K562 (cell line): ENCODE measurements at regions not wholly inside any gene's neighbourhood (a gene's known extent, or its start where the extent isn't known, plus 50 kb on each side); places are given as distances from the start of the nearest gene placed in this dataset.

Experiments
- ATAC-seq: fragments of 200-7000 bp; cut with Tn5 transposase; 3 replicates; pipeline ENCODE4 v1.9.1; 2020; ENCODE audit warnings: moderate library complexity
- BruUV-seq: library from RNA; stranded (reverse); fragments of 400-500 nt; replicated peaks from 2 replicates; lab custom pipeline; 2021; lab: Mats Ljungman, UMichigan
- CTCF ChIA-PET: fragments of 300-600 bp; formaldehyde crosslinking; extraction: SDS; loops from one replicate; lab custom pipeline; 2021; ENCODE audit warnings: low intra/inter-chr PET ratio; lab: Yijun Ruan, JAX
- POLR2A ChIA-PET: fragments of 300-600, 350-650 bp; sonication (Branson Sonifier 250); formaldehyde crosslinking; extraction: SDS; loops from one replicate; lab custom pipeline; 2021; ENCODE audit warnings: antibody characterized with exemption, inconsistent platforms; lab: Yijun Ruan, JAX
- DNase-seq, 4 experiments: peaks; one replicate each; pipeline versions ENCODE4 v3.0.0 to v3.0.0-alpha.2; 2011 to 2018; ENCODE audit warnings: low spot score in 3 of 4, mixed read lengths in 3 of 4; ENCODE audit errors: extremely low read depth in 1 of 4
- FAIRE-seq: peaks from 2 replicates; lab custom pipeline; 2011; peaks lifted over from hg19 to GRCh38; lab: Jason Lieb, UNC
- H2AFZ ChIP-seq: 2 replicates; pipeline ENCODE4 v1.6.0; 2011; ENCODE audit warnings: low read depth, low read length, control low read depth, inconsistent platforms
- H3K27ac ChIP-seq: fragments of 200-600 bp; 3 replicates; pipeline ENCODE4 v1.8.0; 2011; ENCODE audit warnings: low read depth, mild to moderate bottlenecking, control low read depth, inconsistent platforms, low read length, moderate library complexity, mixed read lengths; ENCODE audit errors: extremely low read depth
- H3K27me3 ChIP-seq, 2 experiments: fragments of 300-600 bp in 1 of 2; 2 replicates in 1 of 2; 3 replicates in 1 of 2; pipeline versions ENCODE4 v1.6.0 to v1.8.0; 2011; ENCODE audit warnings: inconsistent platforms in 2 of 2, low read length in 2 of 2, mild to moderate bottlenecking in 1 of 2, mixed read lengths in 1 of 2, moderate library complexity in 1 of 2; ENCODE audit not compliant: control insufficient read depth in 2 of 2, insufficient read depth in 2 of 2
- H3K36me3 ChIP-seq: fragments of 300-600 bp; 3 replicates; pipeline ENCODE4 v1.8.0; 2011; ENCODE audit warnings: mild to moderate bottlenecking, low read length, inconsistent platforms; ENCODE audit not compliant: control insufficient read depth, insufficient read depth
- H3K4me1 ChIP-seq, 2 experiments: fragments of 200-600 bp in 1 of 2; replicated peaks in 1 of 2; 2 replicates in 1 of 2; 3 replicates in 1 of 2; pipeline versions ENCODE4 v1.5.1 to v1.8.0; 2011; ENCODE audit warnings: inconsistent platforms in 2 of 2, low read length in 2 of 2, mild to moderate bottlenecking in 1 of 2, mixed read lengths in 1 of 2, moderate library complexity in 1 of 2; ENCODE audit not compliant: control insufficient read depth in 2 of 2, insufficient read depth in 2 of 2
- H3K4me2 ChIP-seq: 2 replicates; pipeline ENCODE4 v1.6.1; 2011; ENCODE audit warnings: low read length, control low read depth, inconsistent platforms, mixed read lengths; ENCODE audit not compliant: insufficient read depth
- H3K4me3 ChIP-seq: fragments of 200-600 bp; sonication (generic), shearing (Covaris generic); 2 replicates; pipeline ENCODE4 v1.5.1; 2016; ENCODE audit warnings: control low read depth, inconsistent platforms
- H3K79me2 ChIP-seq: fragments of 200-600 bp; 3 replicates; pipeline ENCODE4 v1.8.0; 2011; ENCODE audit warnings: low read length, inconsistent platforms; ENCODE audit not compliant: control insufficient read depth, insufficient read depth
- H3K9ac ChIP-seq, 2 experiments: 2 replicates each; pipeline versions ENCODE4 v1.6.0 to v1.6.1; 2011; ENCODE audit warnings: low read depth in 2 of 2, low read length in 2 of 2, control low read depth in 1 of 2, inconsistent platforms in 1 of 2, mild to moderate bottlenecking in 1 of 2, mixed read lengths in 1 of 2; ENCODE audit not compliant: insufficient read depth in 1 of 2
- H3K9me1 ChIP-seq: one replicate; pipeline ENCODE4 v1.6.0; 2011; ENCODE audit warnings: inconsistent platforms, mild to moderate bottlenecking, low read length, moderate library complexity; ENCODE audit not compliant: control insufficient read depth, insufficient read depth
- H3K9me3 ChIP-seq: replicated peaks from 2 replicates; pipeline ENCODE4 v1.5.1; 2011; ENCODE audit warnings: low read depth, low read length, inconsistent platforms; ENCODE audit not compliant: control insufficient read depth, insufficient read depth
- H4K20me1 ChIP-seq: replicated peaks from 2 replicates; pipeline ENCODE4 v1.6.1; 2011; ENCODE audit warnings: low read length, inconsistent platforms, mixed read lengths; ENCODE audit not compliant: control insufficient read depth, insufficient read depth
- ELF2 ChIP-seq: fragments of 250-450 bp; sonication (Bioruptor Pico); IDR thresholded peaks from 2 replicates; pipeline ENCODE4 v1.5.0; 2021; ENCODE audit warnings: mild to moderate bottlenecking
- KHSRP ChIP-seq: fragments of 450-650 bp; IDR thresholded peaks from 2 replicates; pipeline ENCODE4 v1.6.1; 2017
- MAZ ChIP-seq, 2 experiments: fragments of 450-650 bp in 1 of 2; sonication (generic) in 1 of 2; formaldehyde crosslinking; IDR thresholded peaks in 1 of 2; conservative IDR thresholded peaks in 1 of 2; 2 replicates each; pipeline versions ENCODE4 v1.4.0 to v1.5.0; 2020; ENCODE audit warnings: mild to moderate bottlenecking in 1 of 2, missing genetic modification reagents in 1 of 2
- MCM7 ChIP-seq, 2 experiments: fragments of 450-650 bp; IDR thresholded peaks; 2 replicates each; pipeline ENCODE4 v1.6.1; 2016 to 2018
- MYC ChIP-seq, 2 experiments: fragments of 250-450 bp in 1 of 2; sonication (Bioruptor Pico) in 1 of 2; IDR thresholded peaks; 2 replicates each; pipeline versions ENCODE4 v1.5.1 to v1.6.1; 2012 to 2021; ENCODE audit warnings: low read depth in 2 of 2, borderline replicate concordance in 1 of 2, improper control_type of control experiment in 1 of 2, low read length in 1 of 2, mild to moderate bottlenecking in 1 of 2, moderate library complexity in 1 of 2
- NR2F6 ChIP-seq: fragments of 450-650 bp; formaldehyde crosslinking; IDR thresholded peaks from 2 replicates; pipeline ENCODE4 v1.4.0; 2020; ENCODE audit warnings: mild to moderate bottlenecking
- RBM22 ChIP-seq: fragments of 200-400 bp; formaldehyde crosslinking; IDR thresholded peaks from 2 replicates; pipeline ENCODE4 v1.6.1; 2018; ENCODE audit warnings: low read length, low read depth; ENCODE audit not compliant: poor library complexity, severe bottlenecking
- SREBF2 ChIP-seq: sonication (generic); formaldehyde crosslinking; IDR thresholded peaks from 2 replicates; pipeline ENCODE4 v1.4.0; 2020; ENCODE audit warnings: mild to moderate bottlenecking, missing genetic modification reagents
- SRSF1 ChIP-seq: fragments of 200-400 bp; formaldehyde crosslinking; IDR thresholded peaks from 2 replicates; pipeline ENCODE4 v1.6.1; 2017; ENCODE audit warnings: mild to moderate bottlenecking, low read depth, low read length, moderate library complexity
- ZNF175 ChIP-seq: fragments of 200-800 bp; sonication (Bioruptor generic); IDR thresholded peaks from 2 replicates; pipeline ENCODE4 v1.6.1; 2016; ENCODE audit warnings: low read depth, mild to moderate bottlenecking, missing genetic modification characterization, missing compliant biosample characterization
- ZNF695 ChIP-seq: fragments of 450-650 bp; formaldehyde crosslinking; IDR thresholded peaks from 2 replicates; pipeline ENCODE4 v1.4.0; 2020; ENCODE audit warnings: mild to moderate bottlenecking, moderate library complexity
- ZNF780A ChIP-seq: fragments of 250-450 bp; sonication (Bioruptor Pico); IDR thresholded peaks from 2 replicates; pipeline ENCODE4 v1.5.0; 2021; ENCODE audit warnings: mild to moderate bottlenecking
- WGBS: fragments of 100-300 bp; shearing (Covaris generic); methylation state at CpG from one replicate; pipeline ENCODE4 v1.1.6; 2016; ENCODE audit warnings: low coverage, mixed read lengths; ENCODE audit not compliant: insufficient coverage; ENCODE audit errors: missing lambda C conversion rate; 5-methylcytosine and 5-hydroxymethylcytosine counted together
- in situ Hi-C: fragments of 300-500 bp; cut with MboI; formaldehyde crosslinking; loops from 4 replicates; pipeline ENCODE4 v1.15.0; 2018; ENCODE audit warnings: inconsistent platforms, mixed read lengths
- intact Hi-C: fragments of 100-400 bp; cut with micrococcal nuclease; formaldehyde crosslinking; loops from 2 replicates; pipeline ENCODE4 v1.14.2; 2022
- TF ChIP-seq, protein P1 (sequence below): fragments of 450-650 bp; formaldehyde crosslinking; IDR thresholded peaks from 2 replicates; pipeline ENCODE4 v1.4.0; 2020; ENCODE audit warnings: mild to moderate bottlenecking, mixed read lengths
- TF ChIP-seq, protein P2 (sequence below): fragments of 250-450 bp; sonication (Bioruptor Pico); IDR thresholded peaks from 2 replicates; pipeline ENCODE4 v1.5.0; 2021; ENCODE audit warnings: mild to moderate bottlenecking, borderline replicate concordance

DNA sequence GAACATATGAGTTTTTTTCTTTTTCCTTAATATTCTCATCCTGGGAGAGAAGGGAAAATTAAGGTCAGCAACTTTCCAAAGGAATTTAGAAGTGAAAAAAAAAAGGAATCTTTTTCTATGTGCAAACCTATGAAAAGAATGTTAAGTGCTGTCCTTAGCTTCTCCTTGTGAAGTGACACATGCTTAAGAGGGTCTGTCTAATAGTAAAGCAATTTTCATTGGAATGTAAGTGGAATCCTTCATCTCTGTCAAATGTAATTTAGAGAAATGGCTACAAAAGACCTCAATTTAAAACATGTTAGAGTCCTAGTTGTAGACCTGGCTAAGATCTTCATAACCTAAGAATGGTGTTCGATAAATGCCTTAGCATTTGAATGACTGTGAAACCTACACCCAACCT, 117.4 kb upstream of the EPB41L3 start:
- in situ Hi-C loops (no loop called here), intact Hi-C loops (no loop called here)
- DNase-seq (no peak), ATAC-seq (no peak), FAIRE-seq (no peak)
- Histone ChIP-seq H4K20me1 (no peaks in the 10 kb centered on the region), H3K79me2 (no peaks in the 10 kb centered on the region), H3K9ac (no peak overlapping the region), H3K27ac (no peak overlapping the region), H3K4me2 (no peak overlapping the region), H3K36me3 (no peaks in the 10 kb centered on the region), H3K9me3 (no peaks in the 10 kb centered on the region), H2AFZ (no peak overlapping the region), H3K27me3 (no peaks in the 10 kb centered on the region), H3K4me3 (no peak overlapping the region), H3K4me1 (no peaks in the 10 kb centered on the region), H3K9me1 (no peaks in the 10 kb centered on the region)
- ChIA-PET CTCF (no interaction called here), POLR2A (no interaction called here)
- TF ChIP-seq RBM22 (no peak), KHSRP (no peak), MAZ (CRISPR knock-in tag; conservative IDR thresholded peaks at IDR 0.05 in 1 of 2, IDR thresholded peaks at IDR 0.05 in 1 of 2) (no peak), SREBF2 (CRISPR knock-in tag) (no peak), ELF2 (CRISPR knock-in tag) (no peak), ZNF780A (CRISPR knock-in tag) (no peak), SRSF1 (no peak), ZNF175 (CRISPR knock-in tag) (no peak)
- WGBS, result 5% methylated on average over 1 of the region's 1 CpG
- no TSS peak for BruUV-seq

- ChIA-PET CTCF (no interaction called here), POLR2A (no interaction called here)
- H3K27me3 ChIP-seq, result no peaks in the 10 kb centered on the region
- no peaks in the 10 kb centered on the region for H3K79me2 ChIP-seq
- no peak overlapping the region for H3K27ac ChIP-seq
- H3K9ac ChIP-seq, result no peak overlapping the region
- no peaks in the 10 kb centered on the region for H3K9me3 ChIP-seq
- 2% methylated on average over 3 of the region's 3 CpGs for WGBS
- no peak overlapping the region for H3K4me3 ChIP-seq
- no peaks in the 10 kb centered on the region for H3K36me3 ChIP-seq
- H2AFZ ChIP-seq, result no peak overlapping the region
- intact Hi-C loops, result no loop called here
- DNase-seq (no peak), ATAC-seq (no peak), FAIRE-seq (no peak)
- H3K4me1 ChIP-seq, result no peaks in the 10 kb centered on the region
- BruUV-seq, result no TSS peak
- no peaks in the 10 kb centered on the region for H4K20me1 ChIP-seq
- H3K4me2 ChIP-seq, result no peak overlapping the region
- in situ Hi-C loops, result no loop called here
- no peaks in the 10 kb centered on the region for H3K9me1 ChIP-seq
- TF ChIP-seq, protein P1, sequence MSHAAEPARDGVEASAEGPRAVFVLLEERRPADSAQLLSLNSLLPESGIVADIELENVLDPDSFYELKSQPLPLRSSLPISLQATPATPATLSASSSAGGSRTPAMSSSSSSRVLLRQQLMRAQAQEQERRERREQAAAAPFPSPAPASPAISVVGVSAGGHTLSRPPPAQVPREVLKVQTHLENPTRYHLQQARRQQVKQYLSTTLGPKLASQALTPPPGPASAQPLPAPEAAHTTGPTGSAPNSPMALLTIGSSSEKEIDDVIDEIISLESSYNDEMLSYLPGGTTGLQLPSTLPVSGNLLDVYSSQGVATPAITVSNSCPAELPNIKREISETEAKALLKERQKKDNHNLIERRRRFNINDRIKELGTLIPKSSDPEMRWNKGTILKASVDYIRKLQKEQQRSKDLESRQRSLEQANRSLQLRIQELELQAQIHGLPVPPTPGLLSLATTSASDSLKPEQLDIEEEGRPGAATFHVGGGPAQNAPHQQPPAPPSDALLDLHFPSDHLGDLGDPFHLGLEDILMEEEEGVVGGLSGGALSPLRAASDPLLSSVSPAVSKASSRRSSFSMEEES (CRISPR knock-in tag), result no peak
- TF ChIP-seq NR2F6 (no peak), MCM7 (IDR thresholded peaks at IDR 0.05) (no peak), ZNF695 (no peak), MYC (IDR thresholded peaks at IDR 0.05; ENCODE audit: low read depth, low read length) (no peak), MYC (CRISPR knock-in tag; IDR thresholded peaks at IDR 0.05; ENCODE audit: borderline replicate concordance, low read depth) (no peak)
- TF ChIP-seq, protein P2, sequence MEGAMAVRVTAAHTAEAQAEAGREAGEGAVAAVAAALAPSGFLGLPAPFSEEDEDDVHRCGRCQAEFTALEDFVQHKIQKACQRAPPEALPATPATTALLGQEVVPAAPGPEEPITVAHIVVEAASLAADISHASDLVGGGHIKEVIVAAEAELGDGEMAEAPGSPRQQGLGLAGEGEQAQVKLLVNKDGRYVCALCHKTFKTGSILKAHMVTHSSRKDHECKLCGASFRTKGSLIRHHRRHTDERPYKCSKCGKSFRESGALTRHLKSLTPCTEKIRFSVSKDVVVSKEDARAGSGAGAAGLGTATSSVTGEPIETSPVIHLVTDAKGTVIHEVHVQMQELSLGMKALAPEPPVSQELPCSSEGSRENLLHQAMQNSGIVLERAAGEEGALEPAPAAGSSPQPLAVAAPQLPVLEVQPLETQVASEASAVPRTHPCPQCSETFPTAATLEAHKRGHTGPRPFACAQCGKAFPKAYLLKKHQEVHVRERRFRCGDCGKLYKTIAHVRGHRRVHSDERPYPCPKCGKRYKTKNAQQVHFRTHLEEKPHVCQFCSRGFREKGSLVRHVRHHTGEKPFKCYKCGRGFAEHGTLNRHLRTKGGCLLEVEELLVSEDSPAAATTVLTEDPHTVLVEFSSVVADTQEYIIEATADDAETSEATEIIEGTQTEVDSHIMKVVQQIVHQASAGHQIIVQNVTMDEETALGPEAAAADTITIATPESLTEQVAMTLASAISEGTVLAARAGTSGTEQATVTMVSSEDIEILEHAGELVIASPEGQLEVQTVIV (CRISPR knock-in tag), result no peak
Measured at GRCh38 chr18:5653802-5654201, 110.0 kb upstream of the EPB41L3 start.
